Activated T-cell treated with anti-CD3 and anti-CD28 coated beads, Interleukin-2, amount 50 U/mL, for 72 hours (primary cell): ENCODE measurements at regions not wholly inside any gene's neighbourhood (a gene's known extent, or its start where the extent isn't known, plus 50 kb on each side); places are given as distances from the start of the nearest gene placed in this dataset.
"Not testable (repeated sequence)": the region's sequence is repeated elsewhere in the genome, so short reads cannot be mapped to it uniquely, and the experiment has no call there.

Experiments used
- ATAC-seq, 2 donors: fragments of 150-1000 bp; cut with Tn5 transposase; replicated peaks in 1 of 2; 2 replicates each; pipeline ENCODE4 v1.10.0; 2021; ENCODE audit warnings: moderate library complexity in 2 of 2, mild to moderate bottlenecking in 1 of 2
- DNase-seq, 2 donors: peaks; one replicate each; pipeline ENCODE4 v3.0.0; 2021 to 2022; ENCODE audit warnings: mixed read lengths in 1 of 2
- H3K27ac Mint-ChIP-seq: one replicate; pipeline ENCODE4 v1.8.0; 2022; ENCODE audit warnings: mild to moderate bottlenecking, moderate library complexity, mixed read lengths
- H3K27me3 Mint-ChIP-seq: one replicate; pipeline ENCODE4 v1.8.0; 2022; ENCODE audit warnings: low read depth, mixed read lengths
- H3K36me3 Mint-ChIP-seq, 2 donors: one replicate each; pipeline ENCODE4 v1.8.0; 2022; ENCODE audit warnings: mixed read lengths in 2 of 2, mild to moderate bottlenecking in 1 of 2; ENCODE audit not compliant: insufficient read depth in 2 of 2
- H3K4me1 Mint-ChIP-seq: one replicate; pipeline ENCODE4 v1.8.0; 2022; ENCODE audit warnings: low read depth, mixed read lengths
- H3K4me3 Mint-ChIP-seq, 2 donors: one replicate each; pipeline ENCODE4 v1.8.0; 2022; ENCODE audit warnings: mild to moderate bottlenecking in 2 of 2, mixed read lengths in 2 of 2, moderate library complexity in 2 of 2
- H3K9me3 Mint-ChIP-seq, 2 donors: one replicate each; pipeline ENCODE4 v1.8.0; 2022; ENCODE audit warnings: mixed read lengths in 2 of 2

GRCh38 chr2:195590199-195590860, 66.7 kb upstream of the SLC39A10 start:
- no peak overlapping the region for H3K27ac Mint-ChIP-seq
- peaks cover 0 to 2% of the 10 kb centered on the region in 2 donors for H3K9me3 Mint-ChIP-seq
- DNase-seq (no peak), ATAC-seq (no peak)
- peaks cover 9% of the 10 kb centered on the region for H3K4me1 Mint-ChIP-seq
- no peaks in the 10 kb centered on the region for H3K27me3 Mint-ChIP-seq
- no peaks in the 10 kb centered on the region for H3K36me3 Mint-ChIP-seq
- H3K4me3 Mint-ChIP-seq: no peak overlapping the region

GRCh38 chr2:195587966-195588365, 69.1 kb upstream of the SLC39A10 start:
- Mint-ChIP-seq H3K9me3 (no peaks in the 10 kb centered on the region), H3K4me1 (no peaks in the 10 kb centered on the region), H3K4me3 (no peak overlapping the region), H3K36me3 (no peaks in the 10 kb centered on the region), H3K27ac (no peak overlapping the region), H3K27me3 (no peaks in the 10 kb centered on the region)
- ATAC-seq (no peak), DNase-seq (no peak)

DNA sequence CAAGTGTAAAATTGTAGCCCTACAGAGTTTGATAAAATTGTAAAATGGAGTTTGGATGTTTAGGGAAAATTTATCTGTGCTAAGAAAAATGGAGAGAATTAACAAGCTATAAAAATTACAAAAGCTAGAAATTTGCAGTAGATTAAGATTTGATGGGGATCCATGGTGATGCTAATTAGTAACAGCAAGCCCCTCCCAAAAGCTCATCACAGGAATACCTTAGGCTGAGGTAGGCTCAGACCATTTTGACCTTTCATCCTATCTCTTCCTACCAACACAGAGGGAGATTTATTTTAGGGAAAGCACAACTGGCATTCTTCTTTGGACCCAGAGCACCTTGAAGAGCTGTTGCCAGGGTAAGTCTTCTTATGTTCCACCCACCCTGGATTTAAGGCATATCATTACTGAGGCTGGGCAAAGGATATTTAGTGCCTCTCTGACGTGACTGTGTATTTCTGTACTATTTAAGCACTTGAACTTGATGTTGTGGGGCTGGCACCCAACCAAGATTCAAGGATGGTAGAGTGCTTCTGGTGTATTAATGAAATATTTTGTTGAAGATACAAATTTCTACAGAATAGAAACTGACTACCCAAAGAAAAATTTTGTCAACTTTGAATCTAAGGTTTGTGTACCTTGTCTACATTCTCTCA, 70.8 kb upstream of the SLC39A10 start:
- no peaks in the 10 kb centered on the region for H3K4me1 Mint-ChIP-seq
- no peak for DNase-seq
- H3K4me3 Mint-ChIP-seq: no peak overlapping the region
- no peak overlapping the region for H3K27ac Mint-ChIP-seq
- no peaks in the 10 kb centered on the region for H3K36me3 Mint-ChIP-seq
- H3K27me3 Mint-ChIP-seq: no peaks in the 10 kb centered on the region
- peaks cover 1% of the 10 kb centered on the region in 2 donors for H3K9me3 Mint-ChIP-seq
- no peak for ATAC-seq

GRCh38 chr2:195582188-195582587, 74.8 kb upstream of the SLC39A10 start:
- ATAC-seq (no peak), DNase-seq (no peak)
- H3K4me3 Mint-ChIP-seq: no peak overlapping the region
- peaks cover 0 to 2% of the 10 kb centered on the region in 2 donors for H3K36me3 Mint-ChIP-seq
- H3K27me3 Mint-ChIP-seq: no peaks in the 10 kb centered on the region
- peaks cover 1 to 5% of the 10 kb centered on the region in 2 donors for H3K9me3 Mint-ChIP-seq
- peaks cover 22% of the 10 kb centered on the region for H3K4me1 Mint-ChIP-seq
- no peak overlapping the region for H3K27ac Mint-ChIP-seq

- Mint-ChIP-seq H3K9me3 (peaks cover 1 to 5% of the 10 kb centered on the region in 2 donors), H3K4me1 (peaks cover 43% of the 10 kb centered on the region), H3K27ac (peak overlapping the region; percentile 93), H3K36me3 (peaks cover 0 to 2% of the 10 kb centered on the region in 2 donors), H3K27me3 (no peaks in the 10 kb centered on the region), H3K4me3 (no peak overlapping the region)
- peak in 1 of 2 donors; percentile 73 for ATAC-seq
- no peak for DNase-seq
Measured at GRCh38 chr2:195579776-195580555, 77.1 kb upstream of the SLC39A10 start.

DNA sequence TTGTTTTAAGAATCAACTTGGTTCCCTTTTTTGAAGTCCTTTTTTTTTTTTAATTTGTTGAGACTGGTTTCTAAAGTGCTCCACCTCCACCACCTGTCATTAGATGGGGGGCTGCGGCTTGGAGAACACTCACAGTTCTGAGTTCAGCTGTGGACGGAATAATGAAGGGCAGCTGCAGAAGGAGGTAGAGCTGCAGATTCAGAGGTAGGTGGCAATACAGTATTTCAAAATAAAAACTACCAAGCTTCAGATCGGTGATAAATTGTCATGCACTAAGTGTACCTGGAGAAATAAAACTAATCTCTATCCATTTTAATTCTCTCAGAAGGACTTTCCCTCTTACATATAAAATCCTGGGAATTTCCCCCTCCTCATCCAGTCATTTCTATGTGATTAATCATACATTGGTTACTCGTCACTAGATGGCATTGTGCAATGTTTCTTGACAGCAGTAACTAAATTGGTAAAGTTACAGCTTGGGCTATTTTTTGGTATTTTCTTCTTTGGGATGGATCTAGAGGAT, 81.1 kb upstream of the SLC39A10 start:
- DNase-seq (no peak), ATAC-seq (peak; percentile 69 to 81)
- peaks cover 0 to 4% of the 10 kb centered on the region in 2 donors for H3K9me3 Mint-ChIP-seq
- peak overlapping the region; percentile 90 for H3K27ac Mint-ChIP-seq
- peaks cover 49% of the 10 kb centered on the region for H3K4me1 Mint-ChIP-seq
- H3K36me3 Mint-ChIP-seq: peaks cover 2% of the 10 kb centered on the region in 2 donors
- H3K27me3 Mint-ChIP-seq: no peaks in the 10 kb centered on the region
- H3K4me3 Mint-ChIP-seq: peak overlapping the region; percentile 52 to 71

GRCh38 chr2:195575016-195575415, 82.0 kb upstream of the SLC39A10 start:
- Mint-ChIP-seq H3K4me1 (peaks cover 50% of the 10 kb centered on the region), H3K9me3 (peaks cover 0 to 2% of the 10 kb centered on the region in 2 donors), H3K27ac (peak overlapping the region; percentile 85), H3K36me3 (peaks cover 0 to 2% of the 10 kb centered on the region in 2 donors), H3K4me3 (peak overlapping the region in 1 of 2 donors; percentile 14), H3K27me3 (no peaks in the 10 kb centered on the region)
- ATAC-seq: no peak
- DNase-seq: no peak

DNA sequence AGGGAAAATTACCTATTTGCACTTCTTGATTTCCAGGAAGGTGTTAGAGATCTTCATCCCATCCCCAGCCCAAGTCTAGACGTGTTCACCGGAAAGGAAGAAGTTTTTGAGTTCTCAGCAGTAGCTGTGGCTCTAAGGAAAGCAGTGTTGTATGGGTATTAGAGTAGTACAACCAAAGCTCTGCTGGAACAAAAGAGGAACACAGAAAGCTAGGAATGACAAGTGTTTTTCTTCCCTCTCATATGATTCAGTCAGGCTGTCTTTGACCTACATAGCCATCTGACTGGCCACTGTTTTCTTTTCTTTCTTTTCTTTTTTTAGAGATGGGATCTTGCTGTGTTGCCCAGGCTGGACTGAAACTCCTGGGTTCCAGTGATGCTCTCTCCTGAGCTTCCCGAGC, 82.7 kb upstream of the SLC39A10 start:
- no peak for DNase-seq
- H3K4me1 Mint-ChIP-seq: peaks cover 50% of the 10 kb centered on the region
- H3K27me3 Mint-ChIP-seq: no peaks in the 10 kb centered on the region

GRCh38 chr2:195572895-195573683, 83.9 kb upstream of the SLC39A10 start:
- peak overlapping the region in 1 of 2 donors; percentile 19 for H3K4me3 Mint-ChIP-seq
- ATAC-seq (no peak), DNase-seq (no peak)
- H3K4me1 Mint-ChIP-seq: peaks cover 50% of the 10 kb centered on the region
- H3K9me3 Mint-ChIP-seq: no peaks in the 10 kb centered on the region
- peaks cover 2% of the 10 kb centered on the region in 2 donors for H3K36me3 Mint-ChIP-seq
- H3K27me3 Mint-ChIP-seq: no peaks in the 10 kb centered on the region
- peak overlapping the region; percentile 63 for H3K27ac Mint-ChIP-seq

More for the DNA sequence above, 82.7 kb upstream of the SLC39A10 start:
- no peak overlapping the region for H3K27ac Mint-ChIP-seq
- ATAC-seq: no peak
- no peak overlapping the region for H3K4me3 Mint-ChIP-seq
- no peaks in the 10 kb centered on the region for H3K9me3 Mint-ChIP-seq
- H3K36me3 Mint-ChIP-seq: peaks cover 0 to 2% of the 10 kb centered on the region in 2 donors

- Mint-ChIP-seq H3K4me1 (peaks cover 41% of the 10 kb centered on the region), H3K27me3 (no peaks in the 10 kb centered on the region), H3K4me3 (no peak overlapping the region), H3K9me3 (no peaks in the 10 kb centered on the region), H3K27ac (no peak overlapping the region), H3K36me3 (peaks cover 2% of the 10 kb centered on the region in 2 donors)
- no peak for ATAC-seq
- DNase-seq: no peak
Measured at GRCh38 chr2:195570329-195570728, 86.7 kb upstream of the SLC39A10 start.

GRCh38 chr2:195569255-195569654, 87.8 kb upstream of the SLC39A10 start:
- Mint-ChIP-seq H3K36me3 (peaks cover 2% of the 10 kb centered on the region in 2 donors), H3K27ac (peak overlapping the region; percentile 16), H3K27me3 (no peaks in the 10 kb centered on the region), H3K4me3 (no peak overlapping the region), H3K4me1 (peaks cover 41% of the 10 kb centered on the region), H3K9me3 (no peaks in the 10 kb centered on the region)
- DNase-seq (no peak), ATAC-seq (no peak)

- peaks cover 65% of the 10 kb centered on the region for H3K4me1 Mint-ChIP-seq
- not testable (repeated sequence) for DNase-seq, H3K9me3 Mint-ChIP-seq, ATAC-seq, H3K27me3 Mint-ChIP-seq
- H3K4me3 Mint-ChIP-seq: peak overlapping the region; percentile 70 to 79
- peak overlapping the region; percentile 97 for H3K27ac Mint-ChIP-seq
- H3K36me3 Mint-ChIP-seq: peaks cover 2 to 13% of the 10 kb centered on the region in 2 donors
Measured at GRCh38 chr2:195564625-195565135, 92.3 kb upstream of the SLC39A10 start.
